OCI-LY1 (cell line): ENCODE measurements at regions not wholly inside any gene's neighbourhood (a gene's known extent, or its start where the extent isn't known, plus 50 kb on each side); places are given as distances from the start of the nearest gene placed in this dataset.

Source experiments
- EZH2 ChIP-seq: fragments of 200-600 bp; sonication (generic), shearing (Covaris generic); IDR thresholded peaks from 2 replicates; pipeline ENCODE4 v1.8.0; 2017; ENCODE audit warnings: borderline replicate concordance, mixed run types, mild to moderate bottlenecking, antibody characterized with exemption, low read length, moderate library complexity, mixed read lengths
- TF ChIP-seq, protein P1 (sequence below): fragments of 200-600 bp; sonication (generic), shearing (Covaris generic); IDR thresholded peaks from 2 replicates; pipeline ENCODE4 v1.5.1; 2017; ENCODE audit warnings: mild to moderate bottlenecking, antibody characterized with exemption, low read length, moderate library complexity, mixed read lengths

DNA sequence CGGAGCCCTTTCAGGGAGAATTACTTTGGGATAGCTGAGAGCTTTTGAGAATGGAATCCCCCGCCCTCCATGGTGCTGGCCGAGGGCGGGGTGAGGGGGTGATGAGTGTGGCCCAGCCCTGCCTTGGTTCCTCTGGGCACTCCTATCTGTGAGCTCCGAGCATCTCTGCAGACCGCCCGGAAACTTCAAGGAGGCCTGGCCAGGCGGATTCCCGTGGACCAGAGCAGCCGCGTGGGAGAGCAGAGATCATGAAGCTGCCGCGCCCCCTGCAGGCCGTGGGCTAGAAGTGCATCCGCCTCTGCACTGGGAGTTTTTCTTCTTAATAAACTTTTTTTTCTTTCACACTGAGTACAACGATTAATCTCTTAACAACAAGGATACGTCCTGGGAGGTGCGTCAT lies 392.9 kb upstream of the EEF2KMT start:
- TF ChIP-seq, protein P1, sequence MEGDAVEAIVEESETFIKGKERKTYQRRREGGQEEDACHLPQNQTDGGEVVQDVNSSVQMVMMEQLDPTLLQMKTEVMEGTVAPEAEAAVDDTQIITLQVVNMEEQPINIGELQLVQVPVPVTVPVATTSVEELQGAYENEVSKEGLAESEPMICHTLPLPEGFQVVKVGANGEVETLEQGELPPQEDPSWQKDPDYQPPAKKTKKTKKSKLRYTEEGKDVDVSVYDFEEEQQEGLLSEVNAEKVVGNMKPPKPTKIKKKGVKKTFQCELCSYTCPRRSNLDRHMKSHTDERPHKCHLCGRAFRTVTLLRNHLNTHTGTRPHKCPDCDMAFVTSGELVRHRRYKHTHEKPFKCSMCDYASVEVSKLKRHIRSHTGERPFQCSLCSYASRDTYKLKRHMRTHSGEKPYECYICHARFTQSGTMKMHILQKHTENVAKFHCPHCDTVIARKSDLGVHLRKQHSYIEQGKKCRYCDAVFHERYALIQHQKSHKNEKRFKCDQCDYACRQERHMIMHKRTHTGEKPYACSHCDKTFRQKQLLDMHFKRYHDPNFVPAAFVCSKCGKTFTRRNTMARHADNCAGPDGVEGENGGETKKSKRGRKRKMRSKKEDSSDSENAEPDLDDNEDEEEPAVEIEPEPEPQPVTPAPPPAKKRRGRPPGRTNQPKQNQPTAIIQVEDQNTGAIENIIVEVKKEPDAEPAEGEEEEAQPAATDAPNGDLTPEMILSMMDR: peak; percentile 91
- TF ChIP-seq EZH2: no peak
